ENCODE measurements at regions not wholly inside any gene's neighbourhood (a gene's known extent, or its start where the extent isn't known, plus 50 kb on each side); places are given as distances from the start of the nearest gene placed in this dataset.

DNA sequence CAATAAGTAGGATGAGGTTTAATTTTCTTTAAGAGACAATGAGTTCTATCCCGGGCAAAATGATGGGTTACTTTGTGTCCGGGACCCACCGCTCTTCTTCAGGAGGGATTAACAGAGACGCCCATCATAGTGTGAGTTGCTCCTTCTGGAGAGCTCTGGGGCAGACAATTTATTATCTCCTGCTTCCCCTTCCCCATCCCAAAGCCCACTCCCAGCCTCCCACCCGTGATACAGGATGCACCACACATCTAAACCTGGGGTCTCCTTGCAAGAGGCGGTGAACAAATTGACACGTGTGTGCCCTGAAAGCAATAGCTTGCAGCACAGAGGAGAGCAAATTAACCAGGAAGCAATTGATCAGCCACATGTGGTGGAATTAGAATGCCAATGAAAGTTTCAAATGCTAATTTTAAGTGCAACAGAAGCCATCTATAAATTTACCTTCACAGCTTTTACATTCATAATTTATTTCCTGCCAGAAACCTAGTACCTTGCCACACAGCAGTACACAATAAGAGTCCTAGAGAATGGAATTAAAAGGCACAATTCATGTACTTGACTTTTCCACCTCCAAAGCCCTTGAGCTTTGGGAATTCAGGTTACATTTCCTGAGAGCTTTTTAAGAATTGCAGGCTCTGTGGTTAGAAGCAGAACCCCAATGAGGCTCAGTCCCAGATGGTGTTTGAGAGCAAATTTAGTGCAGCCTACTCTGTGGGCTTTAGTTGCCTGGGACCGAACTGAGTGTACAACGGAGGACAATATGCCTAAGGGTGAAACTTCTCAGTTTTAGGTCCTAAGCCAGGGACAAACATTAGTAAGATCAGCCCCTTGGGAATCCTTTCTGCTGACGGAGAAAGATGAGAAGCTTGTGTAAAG lies 399.6 kb downstream of the MED10 start:
- Histone ChIP-seq H3F3A (ENCODE audit: control insufficient read depth, insufficient read depth) (no peaks in the 10 kb centered on the region), H3K27me3 (ENCODE audit: control insufficient read depth, low read length) (no peaks in the 10 kb centered on the region), H3K4me3 (ENCODE audit: low read length) (no peak overlapping the region), H3K4me1 (ENCODE audit: control insufficient read depth, low read length) (no peaks in the 10 kb centered on the region), H3K9me3 (ENCODE audit: control insufficient read depth, insufficient read depth, low read length) (no peaks in the 10 kb centered on the region), H3K27ac (ENCODE audit: low read depth, low read length) (no peak overlapping the region), H3K79me2 (ENCODE audit: control insufficient read depth, low read length) (no peaks in the 10 kb centered on the region), H3K36me3 (ENCODE audit: control insufficient read depth, low read length) (no peaks in the 10 kb centered on the region), H4K20me1 (ENCODE audit: control insufficient read depth, insufficient read depth, low read depth, low read length) (no peaks in the 10 kb centered on the region), H3K4me2 (ENCODE audit: low read length) (no peak overlapping the region), H3K9me2 (replicated peaks; ENCODE audit: control insufficient read depth, low read length) (no peaks in the 10 kb centered on the region)
- TF ChIP-seq EZH2phosphoT487 (IDR thresholded peaks at IDR 0.05; ENCODE audit: borderline replicate concordance, low read length) (no peak), CTCF (IDR thresholded peaks at IDR 0.05; ENCODE audit: low read depth, low read length, poor library complexity, severe bottlenecking) (no peak)

DNA sequence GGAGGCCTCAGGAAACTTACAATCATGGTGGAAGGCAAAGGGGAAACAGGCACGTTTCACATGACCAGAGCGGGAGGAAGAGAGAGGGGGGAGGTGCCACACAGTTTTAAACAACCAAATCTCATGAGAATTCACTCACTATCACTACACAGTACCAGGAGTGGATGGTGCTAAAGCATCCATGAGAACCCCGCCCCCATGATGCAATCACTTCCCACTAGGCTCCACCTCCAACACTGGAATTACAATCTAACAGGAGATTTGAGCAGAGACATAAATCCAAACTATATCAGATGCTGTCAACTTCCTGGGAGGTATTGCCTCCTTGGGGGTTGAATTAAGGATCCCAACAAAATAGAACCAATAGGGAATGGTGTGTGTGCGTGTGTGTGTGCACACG lies 407.1 kb downstream of the MED10 start:
- no peaks in the 10 kb centered on the region for H3K79me2 ChIP-seq (ENCODE audit: control insufficient read depth, low read length)
- no peak overlapping the region for H3K4me3 ChIP-seq (ENCODE audit: low read length)
- no peaks in the 10 kb centered on the region for H3K9me2 ChIP-seq (replicated peaks; ENCODE audit: control insufficient read depth, low read length)
- H3K4me1 ChIP-seq (ENCODE audit: control insufficient read depth, low read length) = no peaks in the 10 kb centered on the region
- H3K9me3 ChIP-seq (ENCODE audit: control insufficient read depth, insufficient read depth, low read length) = no peaks in the 10 kb centered on the region
- no peak overlapping the region for H3K4me2 ChIP-seq (ENCODE audit: low read length)
- H3K36me3 ChIP-seq (ENCODE audit: control insufficient read depth, low read length) = no peaks in the 10 kb centered on the region
- no peak for TF ChIP-seq CTCF (IDR thresholded peaks at IDR 0.05; ENCODE audit: low read depth, low read length, poor library complexity, severe bottlenecking)
- TF ChIP-seq EZH2phosphoT487 (IDR thresholded peaks at IDR 0.05; ENCODE audit: borderline replicate concordance, low read length) = no peak
- H3K27me3 ChIP-seq (ENCODE audit: control insufficient read depth, low read length) = no peaks in the 10 kb centered on the region
- no peaks in the 10 kb centered on the region for H3F3A ChIP-seq (ENCODE audit: control insufficient read depth, insufficient read depth)
- no peak overlapping the region for H3K27ac ChIP-seq (ENCODE audit: low read depth, low read length)
- H4K20me1 ChIP-seq (ENCODE audit: control insufficient read depth, insufficient read depth, low read depth, low read length) = no peaks in the 10 kb centered on the region

DNA sequence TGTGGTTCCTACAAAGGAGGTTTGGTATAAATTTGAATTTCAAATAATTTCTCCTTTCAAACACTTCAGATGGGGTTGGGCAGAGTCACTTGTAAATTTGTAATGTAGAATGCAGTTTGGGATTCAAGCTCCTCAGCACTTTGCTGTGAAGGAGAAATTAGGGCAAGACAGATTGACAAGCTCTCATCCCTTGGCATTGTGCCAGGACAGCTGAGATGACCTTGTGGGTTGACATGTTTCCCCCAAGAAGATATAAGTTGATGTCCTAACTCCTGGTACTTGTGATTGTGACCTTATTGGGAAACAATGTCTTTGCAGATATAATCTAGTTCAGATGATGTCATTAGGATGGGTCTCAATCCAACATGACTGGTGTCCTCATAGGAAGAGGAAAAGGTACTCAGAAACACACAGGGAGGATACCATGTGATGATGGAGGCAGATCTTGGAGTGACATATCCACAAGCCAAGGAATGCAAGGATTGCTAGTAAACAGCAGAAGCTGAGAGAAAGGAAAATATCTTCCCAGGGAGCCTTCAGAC lies 408.3 kb downstream of the MED10 start:
- Histone ChIP-seq H3K79me2 (ENCODE audit: control insufficient read depth, low read length) (no peaks in the 10 kb centered on the region), H4K20me1 (ENCODE audit: control insufficient read depth, insufficient read depth, low read depth, low read length) (no peaks in the 10 kb centered on the region), H3K4me1 (ENCODE audit: control insufficient read depth, low read length) (no peaks in the 10 kb centered on the region), H3K4me2 (ENCODE audit: low read length) (no peak overlapping the region), H3K4me3 (ENCODE audit: low read length) (no peak overlapping the region), H3K27me3 (ENCODE audit: control insufficient read depth, low read length) (no peaks in the 10 kb centered on the region), H3K9me3 (ENCODE audit: control insufficient read depth, insufficient read depth, low read length) (0 out of 2 replicates have a peak, but pooled peaks cover under 1% of the 10 kb centered on the region), H3K9me2 (replicated peaks; ENCODE audit: control insufficient read depth, low read length) (no peaks in the 10 kb centered on the region), H3K36me3 (ENCODE audit: control insufficient read depth, low read length) (no peaks in the 10 kb centered on the region), H3F3A (ENCODE audit: control insufficient read depth, insufficient read depth) (no peaks in the 10 kb centered on the region), H3K27ac (ENCODE audit: low read depth, low read length) (no peak overlapping the region)
- TF ChIP-seq EZH2phosphoT487 (IDR thresholded peaks at IDR 0.05; ENCODE audit: borderline replicate concordance, low read length) = no peak
- TF ChIP-seq CTCF (IDR thresholded peaks at IDR 0.05; ENCODE audit: low read depth, low read length, poor library complexity, severe bottlenecking) = no peak

Data from DOHH2 (cell line).